NCI-H510A treated with DMSO at 0.1 percent for 48 hours (cell line): ENCODE measurements at regions not wholly inside any gene's neighbourhood (a gene's known extent, or its start where the extent isn't known, plus 50 kb on each side); places are given as distances from the start of the nearest gene placed in this dataset.
"Not testable (repeated sequence)": the region's sequence is repeated elsewhere in the genome, so short reads cannot be mapped to it uniquely, and the experiment has no call there.

ENCODE experiments used
- DNase-seq: peaks from one replicate; lab custom pipeline; 2025; lab: John Stamatoyannopoulos, UW

DNA sequence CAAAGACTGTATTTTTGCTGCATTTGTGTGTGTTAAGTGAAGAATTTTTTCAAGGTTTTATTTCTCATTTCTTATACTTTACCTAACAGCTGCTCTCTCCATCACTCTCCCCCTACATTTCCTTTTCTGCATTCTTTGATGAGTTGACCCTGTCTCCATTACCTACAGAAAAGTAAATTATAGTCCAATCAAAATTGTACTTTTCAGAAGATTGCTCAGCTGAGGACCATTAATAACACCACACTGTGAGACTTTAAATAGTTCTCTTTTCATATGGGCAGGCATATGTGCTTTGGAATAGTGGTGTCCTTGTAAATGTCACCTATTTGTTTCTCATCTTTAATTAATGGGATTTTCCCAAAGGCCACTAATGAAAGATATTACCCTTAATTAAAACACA is 234.7 kb upstream of the GPR149 start:
- no peak for DNase-seq

- DNase-seq: no peak
Measured at GRCh38 chr3:154662851-154663250, 232.9 kb upstream of the GPR149 start.

DNA sequence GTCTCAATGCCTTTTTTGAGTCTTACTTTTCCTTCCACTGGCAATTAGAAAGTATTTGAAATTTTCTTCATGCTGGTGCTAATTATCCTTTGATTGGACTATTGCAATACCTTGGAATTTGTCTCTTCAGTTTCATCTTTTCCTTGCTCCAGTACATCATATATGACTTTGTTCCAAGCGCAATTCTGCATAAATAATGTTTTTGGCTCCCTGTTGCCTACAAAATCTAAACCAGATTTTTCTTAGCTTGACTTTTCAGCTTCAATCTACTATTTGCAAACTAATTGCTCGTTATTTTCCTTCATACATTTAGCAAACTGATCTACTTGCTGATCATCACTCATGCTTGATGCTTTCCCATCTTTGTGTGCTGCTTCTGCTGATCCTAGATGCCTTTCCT is 230.8 kb upstream of the GPR149 start:
- no peak for DNase-seq

DNA sequence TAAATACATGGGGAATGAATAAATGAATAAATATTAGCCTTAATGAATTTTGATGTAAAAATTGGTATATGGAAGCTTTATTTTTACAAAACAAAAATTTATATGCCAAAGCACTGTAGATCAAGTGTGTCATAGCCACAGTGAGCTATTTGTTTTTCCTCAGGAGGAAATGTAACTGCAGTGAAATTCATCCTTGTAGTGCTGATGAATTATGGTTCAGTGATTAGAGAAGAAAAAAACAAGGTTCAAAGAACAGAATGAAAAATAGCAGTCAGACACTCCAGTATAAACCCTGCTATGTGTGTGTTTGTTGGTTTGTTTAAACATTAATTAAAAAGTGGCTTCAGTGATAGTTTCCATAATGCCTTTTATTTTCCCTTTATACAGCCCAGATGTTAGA is 228.0 kb upstream of the GPR149 start:
- DNase-seq: no peak

DNA sequence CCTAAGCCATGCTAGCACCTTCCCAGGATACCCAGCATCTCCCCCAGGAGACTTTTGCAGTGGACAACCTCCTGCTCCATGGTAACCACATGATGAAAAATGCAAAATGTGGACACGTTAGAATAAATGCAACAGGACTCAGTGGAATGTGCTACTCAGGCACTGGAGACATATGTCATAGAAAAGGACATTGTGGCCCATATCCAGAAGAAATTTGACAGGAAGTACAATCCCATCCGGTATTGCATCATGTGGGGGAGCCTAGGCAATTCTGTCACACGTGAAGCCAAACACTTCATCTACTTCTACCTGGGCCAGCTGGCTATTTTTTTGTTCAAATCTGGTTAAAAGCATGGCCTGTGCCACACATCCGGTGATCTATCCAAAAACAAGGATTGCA is 227.2 kb upstream of the GPR149 start:
- DNase-seq: no peak

DNA sequence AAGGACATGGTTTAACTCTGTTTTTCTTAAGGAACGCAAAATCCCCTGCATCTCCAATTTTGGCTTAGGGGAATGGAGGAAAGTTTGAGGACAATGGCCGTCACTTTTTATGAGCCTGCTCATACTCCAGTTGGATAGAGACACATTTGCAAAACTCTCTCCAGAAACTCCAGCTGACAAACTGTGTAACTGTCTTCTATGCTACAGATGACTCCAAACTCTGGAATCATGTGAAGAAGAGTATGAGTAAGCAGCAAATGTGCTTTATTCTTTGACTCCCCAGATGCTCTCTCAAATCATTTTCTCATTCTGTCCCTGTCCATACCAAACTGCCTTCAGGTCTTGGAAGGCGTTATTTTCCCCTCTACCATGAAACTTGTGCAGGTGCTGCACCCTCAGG is 226.5 kb upstream of the GPR149 start:
- DNase-seq: no peak

GRCh38 chr3:154642145-154642544 is 212.2 kb upstream of the GPR149 start:
- DNase-seq: no peak

- DNase-seq: no peak
Measured at GRCh38 chr3:154625756-154626155, 195.8 kb upstream of the GPR149 start.

DNA sequence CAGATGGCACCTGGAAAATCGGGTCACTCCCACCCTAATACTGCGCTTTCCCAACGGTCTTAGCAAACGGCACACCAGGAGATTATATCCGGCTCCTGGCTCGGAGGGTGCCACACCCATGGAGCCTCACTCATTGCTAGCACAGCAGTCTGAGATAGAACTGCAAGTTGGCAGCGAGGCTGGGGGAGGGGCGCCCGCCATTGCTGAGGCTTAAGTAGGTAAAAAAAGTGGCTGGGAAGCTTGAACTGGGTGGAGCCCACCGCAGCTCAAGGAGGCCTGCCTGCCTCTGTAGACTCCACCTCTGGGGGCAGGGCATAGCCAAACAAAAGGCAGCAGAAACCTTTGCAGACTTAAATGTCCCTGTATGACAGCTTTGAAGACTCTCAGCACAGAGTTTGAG is 189.6 kb upstream of the GPR149 start:
- DNase-seq: not testable (repeated sequence)

DNA sequence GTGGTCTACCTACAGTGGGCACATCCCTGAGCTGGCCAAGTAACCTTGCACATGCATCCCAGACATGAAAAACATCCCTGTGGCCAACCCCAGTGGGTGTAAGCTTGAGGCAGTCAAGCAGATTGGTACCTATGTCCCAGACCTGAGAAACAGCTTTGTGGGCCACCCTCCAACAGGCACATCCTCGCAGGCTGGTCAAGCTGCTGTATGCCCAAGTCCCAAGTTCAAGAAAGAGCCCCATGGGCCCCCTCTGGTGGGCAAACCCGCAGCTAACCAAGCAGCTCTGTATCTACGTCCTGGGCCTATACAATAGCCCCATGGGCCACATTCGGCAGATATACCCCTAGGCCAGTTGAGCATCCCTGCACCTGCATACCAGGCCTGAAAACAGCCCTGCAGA is 186.3 kb upstream of the GPR149 start:
- no peak for DNase-seq

DNA sequence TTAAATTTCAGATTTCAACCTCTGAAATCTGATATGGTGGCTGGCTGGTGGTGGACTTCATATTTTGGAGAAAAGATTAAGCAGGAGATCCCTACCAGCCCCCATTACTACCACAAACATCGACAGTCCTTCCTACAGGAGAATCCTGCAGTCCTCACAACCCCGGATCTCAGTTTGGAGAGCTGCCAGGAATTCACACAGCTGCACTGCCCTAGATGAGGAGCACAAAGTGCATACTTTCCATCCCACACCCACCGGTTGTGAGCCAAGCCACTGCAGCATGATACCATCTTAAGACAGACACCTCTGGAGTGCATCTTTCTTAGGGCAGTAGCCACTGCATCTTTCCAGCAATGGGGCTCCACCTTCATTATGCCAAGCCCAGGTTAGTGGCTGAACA is 185.5 kb upstream of the GPR149 start:
- DNase-seq: no peak

- DNase-seq: no peak
Measured at GRCh38 chr3:154614601-154615000, 184.6 kb upstream of the GPR149 start.

- DNase-seq: no peak
Measured at GRCh38 chr3:154614078-154614477, 184.1 kb upstream of the GPR149 start.

- DNase-seq: no peak
Measured at GRCh38 chr3:154602241-154602640, 172.3 kb upstream of the GPR149 start.

DNA sequence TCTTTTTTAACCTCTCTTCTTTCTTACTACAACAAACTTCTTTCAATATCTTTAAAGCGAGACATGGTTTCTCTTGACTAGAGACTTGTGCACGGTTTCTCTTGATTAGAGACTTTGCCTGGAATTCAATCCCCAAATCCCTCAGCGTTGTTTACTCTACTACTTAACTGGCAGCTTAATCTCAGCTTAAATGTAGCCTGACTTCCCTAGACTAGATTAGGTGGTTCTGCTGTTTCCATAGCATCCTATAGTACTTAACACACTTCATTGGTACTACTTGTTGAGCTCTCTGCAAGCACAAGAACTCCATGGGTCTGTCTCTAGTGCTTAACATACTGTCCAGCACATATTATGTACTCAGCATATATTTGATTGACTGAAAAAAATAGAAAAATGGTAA is 168.2 kb upstream of the GPR149 start:
- DNase-seq: no peak

GRCh38 chr3:154590675-154591384 is 160.8 kb upstream of the GPR149 start:
- no peak for DNase-seq

DNA sequence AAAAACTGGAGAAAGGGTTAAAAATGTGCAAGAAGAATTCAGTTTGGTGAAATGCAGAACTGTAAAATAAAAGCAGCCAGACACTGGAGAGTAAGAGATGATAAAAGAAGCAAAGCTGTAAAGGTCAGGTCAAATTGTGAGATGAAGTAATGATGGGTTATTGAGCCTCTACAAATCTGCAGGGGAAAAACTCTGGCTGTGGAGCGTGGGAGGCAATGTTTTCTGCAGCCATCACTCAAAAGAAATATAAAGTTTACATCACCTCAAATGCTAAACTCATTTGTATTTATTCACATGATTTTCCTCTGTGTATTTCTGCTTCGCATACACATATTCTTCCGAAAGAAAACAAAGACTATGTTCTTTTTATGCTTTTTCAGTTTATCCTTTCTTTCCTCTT is 158.8 kb upstream of the GPR149 start:
- no peak for DNase-seq

DNA sequence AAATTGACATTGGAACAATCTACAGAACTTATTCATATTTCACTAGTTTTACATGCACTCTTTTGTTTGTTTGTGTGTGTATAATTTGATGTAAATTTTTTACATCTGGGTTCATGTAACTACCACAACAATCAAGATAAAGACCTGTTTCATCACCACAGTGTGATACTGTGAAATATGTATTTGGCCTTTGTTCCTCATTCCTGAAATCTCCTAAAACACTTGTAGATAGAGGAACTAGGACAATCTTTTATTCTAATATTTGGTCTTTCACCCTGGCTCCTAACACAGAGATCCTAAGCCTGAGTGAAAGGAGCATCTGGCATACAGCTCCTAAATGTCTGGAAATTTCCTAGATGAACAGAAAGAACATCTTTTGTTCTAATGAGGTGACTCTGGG is 155.0 kb upstream of the GPR149 start:
- DNase-seq: no peak

GRCh38 chr3:154584041-154584440 is 154.1 kb upstream of the GPR149 start:
- no peak for DNase-seq

- DNase-seq: no peak
Measured at GRCh38 chr3:154583086-154583634, 153.2 kb upstream of the GPR149 start.

GRCh38 chr3:154582501-154582900 is 152.5 kb upstream of the GPR149 start:
- DNase-seq: no peak

DNA sequence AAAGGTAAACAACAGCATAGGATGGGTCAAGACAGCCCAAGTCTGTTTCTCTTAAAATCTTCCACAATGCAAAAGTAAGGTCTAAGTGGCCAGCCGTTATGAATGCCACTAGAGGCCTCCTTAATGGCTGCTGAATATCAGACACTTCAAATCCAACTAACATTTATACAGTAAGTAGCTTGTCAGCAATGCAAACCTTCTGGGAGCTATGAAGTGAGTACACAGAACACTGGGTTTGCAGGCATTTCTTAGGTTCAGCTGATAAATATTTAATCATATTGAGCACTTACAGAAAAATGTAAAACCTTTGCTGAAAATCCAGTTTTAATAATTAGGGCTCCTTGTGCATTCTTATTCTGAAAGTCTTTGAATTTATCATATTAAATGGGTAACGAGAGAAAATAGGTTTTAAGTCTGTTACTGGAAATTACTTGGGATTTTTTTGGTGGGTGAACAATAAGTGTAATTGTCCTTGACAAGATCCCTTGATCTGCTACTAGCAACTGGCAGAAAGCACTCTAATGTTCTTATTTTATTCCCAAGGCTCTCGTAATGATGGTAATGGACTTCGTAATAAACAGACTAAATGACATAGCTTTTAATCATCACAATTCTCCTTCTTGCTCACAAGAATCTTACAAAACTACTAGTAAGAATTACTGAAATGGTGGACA is 141.7 kb upstream of the GPR149 start:
- DNase-seq: no peak

- DNase-seq: no peak
Measured at GRCh38 chr3:154568064-154568463, 138.1 kb upstream of the GPR149 start.

DNA sequence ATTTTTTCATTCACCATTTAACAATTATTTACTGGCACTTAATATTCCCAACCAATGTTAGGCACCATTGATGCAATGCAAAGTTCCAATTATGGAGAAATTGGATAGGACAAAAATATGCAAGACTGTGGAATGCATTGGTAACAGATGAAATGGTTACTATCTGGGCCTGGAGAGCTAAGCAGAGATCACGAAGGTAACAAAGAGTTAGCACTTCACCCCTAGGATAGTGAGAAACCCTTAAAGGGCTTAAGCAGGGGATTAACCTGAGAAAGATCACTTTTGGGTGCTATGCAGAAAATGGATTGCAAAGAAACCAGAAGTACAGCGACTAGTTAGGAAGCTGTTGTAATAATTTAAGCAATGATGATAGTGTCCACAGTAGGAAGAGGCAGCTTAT is 129.6 kb upstream of the GPR149 start:
- no peak for DNase-seq
